K562 (cell line): ENCODE measurements at regions not wholly inside any gene's neighbourhood (a gene's known extent, or its start where the extent isn't known, plus 50 kb on each side); places are given as distances from the start of the nearest gene placed in this dataset.

Experiments used
- ATAC-seq: fragments of 200-7000 bp; cut with Tn5 transposase; 3 replicates; pipeline ENCODE4 v1.9.1; 2020; ENCODE audit warnings: moderate library complexity
- BruUV-seq: library from RNA; stranded (reverse); fragments of 400-500 nt; replicated peaks from 2 replicates; lab custom pipeline; 2021; lab: Mats Ljungman, UMichigan
- CTCF ChIA-PET: fragments of 300-600 bp; formaldehyde crosslinking; extraction: SDS; loops from one replicate; lab custom pipeline; 2021; ENCODE audit warnings: low intra/inter-chr PET ratio; lab: Yijun Ruan, JAX
- POLR2A ChIA-PET: fragments of 300-600, 350-650 bp; sonication (Branson Sonifier 250); formaldehyde crosslinking; extraction: SDS; loops from one replicate; lab custom pipeline; 2021; ENCODE audit warnings: antibody characterized with exemption, inconsistent platforms; lab: Yijun Ruan, JAX
- DNase-seq, 4 experiments: peaks; one replicate each; pipeline versions ENCODE4 v3.0.0 to v3.0.0-alpha.2; 2011 to 2018; ENCODE audit warnings: low spot score in 3 of 4, mixed read lengths in 3 of 4; ENCODE audit errors: extremely low read depth in 1 of 4
- FAIRE-seq: peaks from 2 replicates; lab custom pipeline; 2011; peaks lifted over from hg19 to GRCh38; lab: Jason Lieb, UNC
- H2AFZ ChIP-seq: 2 replicates; pipeline ENCODE4 v1.6.0; 2011; ENCODE audit warnings: low read depth, low read length, control low read depth, inconsistent platforms
- H3K27ac ChIP-seq: fragments of 200-600 bp; 3 replicates; pipeline ENCODE4 v1.8.0; 2011; ENCODE audit warnings: low read depth, mild to moderate bottlenecking, control low read depth, inconsistent platforms, low read length, moderate library complexity, mixed read lengths; ENCODE audit errors: extremely low read depth
- H3K27me3 ChIP-seq, 2 experiments: fragments of 300-600 bp in 1 of 2; 2 replicates in 1 of 2; 3 replicates in 1 of 2; pipeline versions ENCODE4 v1.6.0 to v1.8.0; 2011; ENCODE audit warnings: inconsistent platforms in 2 of 2, low read length in 2 of 2, mild to moderate bottlenecking in 1 of 2, mixed read lengths in 1 of 2, moderate library complexity in 1 of 2; ENCODE audit not compliant: control insufficient read depth in 2 of 2, insufficient read depth in 2 of 2
- H3K36me3 ChIP-seq: fragments of 300-600 bp; 3 replicates; pipeline ENCODE4 v1.8.0; 2011; ENCODE audit warnings: mild to moderate bottlenecking, low read length, inconsistent platforms; ENCODE audit not compliant: control insufficient read depth, insufficient read depth
- H3K4me1 ChIP-seq, 2 experiments: fragments of 200-600 bp in 1 of 2; replicated peaks in 1 of 2; 2 replicates in 1 of 2; 3 replicates in 1 of 2; pipeline versions ENCODE4 v1.5.1 to v1.8.0; 2011; ENCODE audit warnings: inconsistent platforms in 2 of 2, low read length in 2 of 2, mild to moderate bottlenecking in 1 of 2, mixed read lengths in 1 of 2, moderate library complexity in 1 of 2; ENCODE audit not compliant: control insufficient read depth in 2 of 2, insufficient read depth in 2 of 2
- H3K4me2 ChIP-seq: 2 replicates; pipeline ENCODE4 v1.6.1; 2011; ENCODE audit warnings: low read length, control low read depth, inconsistent platforms, mixed read lengths; ENCODE audit not compliant: insufficient read depth
- H3K4me3 ChIP-seq: fragments of 200-600 bp; sonication (generic), shearing (Covaris generic); 2 replicates; pipeline ENCODE4 v1.5.1; 2016; ENCODE audit warnings: control low read depth, inconsistent platforms
- H3K79me2 ChIP-seq: fragments of 200-600 bp; 3 replicates; pipeline ENCODE4 v1.8.0; 2011; ENCODE audit warnings: low read length, inconsistent platforms; ENCODE audit not compliant: control insufficient read depth, insufficient read depth
- H3K9ac ChIP-seq, 2 experiments: 2 replicates each; pipeline versions ENCODE4 v1.6.0 to v1.6.1; 2011; ENCODE audit warnings: low read depth in 2 of 2, low read length in 2 of 2, control low read depth in 1 of 2, inconsistent platforms in 1 of 2, mild to moderate bottlenecking in 1 of 2, mixed read lengths in 1 of 2; ENCODE audit not compliant: insufficient read depth in 1 of 2
- H3K9me1 ChIP-seq: one replicate; pipeline ENCODE4 v1.6.0; 2011; ENCODE audit warnings: inconsistent platforms, mild to moderate bottlenecking, low read length, moderate library complexity; ENCODE audit not compliant: control insufficient read depth, insufficient read depth
- H3K9me3 ChIP-seq: replicated peaks from 2 replicates; pipeline ENCODE4 v1.5.1; 2011; ENCODE audit warnings: low read depth, low read length, inconsistent platforms; ENCODE audit not compliant: control insufficient read depth, insufficient read depth
- H4K20me1 ChIP-seq: replicated peaks from 2 replicates; pipeline ENCODE4 v1.6.1; 2011; ENCODE audit warnings: low read length, inconsistent platforms, mixed read lengths; ENCODE audit not compliant: control insufficient read depth, insufficient read depth
- HDAC8 ChIP-seq: fragments of 450-650 bp; IDR thresholded peaks from 2 replicates; pipeline ENCODE4 v1.6.1; 2016; ENCODE audit warnings: mild to moderate bottlenecking, missing genetic modification characterization, moderate library complexity, missing compliant biosample characterization
- IRF9 ChIP-seq: fragments of 450-650 bp; IDR thresholded peaks from 2 replicates; pipeline ENCODE4 v1.6.1; 2016; ENCODE audit warnings: missing biosample characterization, missing genetic modification characterization
- NEUROD1 ChIP-seq: fragments of 150-350 bp; IDR thresholded peaks from 2 replicates; pipeline ENCODE4 v1.6.1; 2014; ENCODE audit warnings: borderline replicate concordance, low read length, low read depth; ENCODE audit not compliant: partially characterized antibody
- PCBP2 ChIP-seq: fragments of 200-400 bp; formaldehyde crosslinking; IDR thresholded peaks from 2 replicates; pipeline ENCODE4 v1.6.1; 2018; ENCODE audit warnings: low read length, low read depth, mild to moderate bottlenecking, moderate library complexity; ENCODE audit not compliant: poor library complexity, severe bottlenecking
- PHB ChIP-seq: fragments of 250-450 bp; sonication (Bioruptor Pico); IDR thresholded peaks from 2 replicates; pipeline ENCODE4 v1.5.0; 2021
- TAF7 ChIP-seq: fragments of 450-650 bp; IDR thresholded peaks from 2 replicates; pipeline ENCODE4 v1.6.1; 2016; ENCODE audit warnings: missing genetic modification characterization, missing compliant biosample characterization
- ZBTB11 ChIP-seq, 3 experiments: fragments of 200-800 bp in 1 of 3; fragments of 250-450 bp in 1 of 3; fragments of 450-650 bp in 1 of 3; sonication (Bioruptor Pico) in 1 of 3; sonication (Bioruptor generic) in 1 of 3; formaldehyde crosslinking in 1 of 3; IDR thresholded peaks; 2 replicates each; pipeline versions ENCODE4 v1.6.1 to v1.8.0; 2016 to 2022; ENCODE audit warnings: mild to moderate bottlenecking in 2 of 3, missing genetic modification characterization in 2 of 3, missing compliant biosample characterization in 1 of 3, moderate library complexity in 1 of 3
- ZNF830 ChIP-seq: fragments of 250-450 bp; sonication (Bioruptor Pico); IDR thresholded peaks from 2 replicates; pipeline ENCODE4 v1.5.0; 2021; ENCODE audit warnings: mild to moderate bottlenecking
- in situ Hi-C: fragments of 300-500 bp; cut with MboI; formaldehyde crosslinking; loops from 4 replicates; pipeline ENCODE4 v1.15.0; 2018; ENCODE audit warnings: inconsistent platforms, mixed read lengths
- intact Hi-C: fragments of 100-400 bp; cut with micrococcal nuclease; formaldehyde crosslinking; loops from 2 replicates; pipeline ENCODE4 v1.14.2; 2022

GRCh38 chr4:154067786-154068185, 278.9 kb upstream of the SFRP2 start (continued):
- TF ChIP-seq ZBTB11 (CRISPR knock-in tag; IDR thresholded peaks at IDR 0.05): no peak
- TF ChIP-seq IRF9: no peak
- no peak for TF ChIP-seq HDAC8 (tag)
- TF ChIP-seq PCBP2: no peak
- TF ChIP-seq NEUROD1: no peak
- no peak for TF ChIP-seq TAF7 (tag)
- TF ChIP-seq, all 486 proteins: peak for 0

GRCh38 chr4:154065368-154065767, 276.5 kb upstream of the SFRP2 start:
- Histone ChIP-seq H3K36me3 (no peaks in the 10 kb centered on the region), H4K20me1 (no peaks in the 10 kb centered on the region), H3K9me3 (no peaks in the 10 kb centered on the region), H3K9ac (no peak overlapping the region), H3K27me3 (no peaks in the 10 kb centered on the region), H3K4me3 (no peak overlapping the region), H3K9me1 (no peaks in the 10 kb centered on the region), H3K4me2 (no peak overlapping the region), H3K27ac (no peak overlapping the region), H3K79me2 (no peaks in the 10 kb centered on the region), H2AFZ (no peak overlapping the region), H3K4me1 (no peaks in the 10 kb centered on the region)
- FAIRE-seq (no peak), ATAC-seq (no peak), DNase-seq (no peak)
- in situ Hi-C loops (no loop called here), intact Hi-C loops (no loop called here)
- BruUV-seq: no TSS peak
- TF ChIP-seq PHB (CRISPR knock-in tag) (no peak), ZNF830 (CRISPR knock-in tag) (no peak)
- ChIA-PET CTCF (no interaction called here), POLR2A (no interaction called here)
